ENCODE measurements at regions not wholly inside any gene's neighbourhood (a gene's known extent, or its start where the extent isn't known, plus 50 kb on each side); places are given as distances from the start of the nearest gene placed in this dataset.

- no peak for DNase-seq (ENCODE audit: low read depth)
Measured at GRCh38 chr10:61089251-61089650, 145.3 kb upstream of the RHOBTB1 start.

- no peak for DNase-seq (ENCODE audit: low read depth)
Measured at GRCh38 chr10:61084493-61084892, 140.5 kb upstream of the RHOBTB1 start.

- DNase-seq (ENCODE audit: low read depth) = no peak
Measured at GRCh38 chr10:61081301-61081700, 137.3 kb upstream of the RHOBTB1 start.

- no peak for DNase-seq (ENCODE audit: low read depth)
Measured at GRCh38 chr10:61078542-61079275, 134.7 kb upstream of the RHOBTB1 start.

- no peak for DNase-seq (ENCODE audit: low read depth)
Measured at GRCh38 chr10:61076572-61077114, 132.7 kb upstream of the RHOBTB1 start.

- DNase-seq (ENCODE audit: low read depth) = no peak
Measured at GRCh38 chr10:61073391-61073790, 129.4 kb upstream of the RHOBTB1 start.

GRCh38 chr10:61071580-61071979, 127.6 kb upstream of the RHOBTB1 start:
- no peak for DNase-seq (ENCODE audit: low read depth)

- peak; percentile 80 for DNase-seq (ENCODE audit: low read depth)
Measured at GRCh38 chr10:61068471-61068870, 124.5 kb upstream of the RHOBTB1 start.

- DNase-seq (ENCODE audit: low read depth) = no peak
Measured at GRCh38 chr10:61067671-61068336, 123.8 kb upstream of the RHOBTB1 start.

- no peak for DNase-seq (ENCODE audit: low read depth)
Measured at GRCh38 chr10:61066661-61067344, 122.8 kb upstream of the RHOBTB1 start.

GRCh38 chr10:61065051-61065450, 121.1 kb upstream of the RHOBTB1 start:
- DNase-seq (ENCODE audit: low read depth) = peak; percentile 29

GRCh38 chr10:61064356-61064755, 120.4 kb upstream of the RHOBTB1 start:
- no peak for DNase-seq (ENCODE audit: low read depth)

- DNase-seq (ENCODE audit: low read depth) = no peak
Measured at GRCh38 chr10:61063901-61064300, 119.9 kb upstream of the RHOBTB1 start.

GRCh38 chr10:61063034-61063433, 119.0 kb upstream of the RHOBTB1 start:
- no peak for DNase-seq (ENCODE audit: low read depth)

- DNase-seq (ENCODE audit: low read depth) = no peak
Measured at GRCh38 chr10:61061923-61062504, 118.0 kb upstream of the RHOBTB1 start.

GRCh38 chr10:61059636-61060035, 115.7 kb upstream of the RHOBTB1 start:
- no peak for DNase-seq (ENCODE audit: low read depth)

GRCh38 chr10:61052469-61053205, 108.7 kb upstream of the RHOBTB1 start:
- no peak for DNase-seq (ENCODE audit: low read depth)

GRCh38 chr10:61051344-61051743, 107.4 kb upstream of the RHOBTB1 start:
- DNase-seq (ENCODE audit: low read depth) = no peak

- DNase-seq (ENCODE audit: low read depth) = no peak
Measured at GRCh38 chr10:61050120-61050745, 106.2 kb upstream of the RHOBTB1 start.

- no peak for DNase-seq (ENCODE audit: low read depth)
Measured at GRCh38 chr10:61049386-61049785, 105.4 kb upstream of the RHOBTB1 start.

Data from amniotic epithelial cell (primary cell).